HL-60 (cell line): ENCODE measurements at regions not wholly inside any gene's neighbourhood (a gene's known extent, or its start where the extent isn't known, plus 50 kb on each side); places are given as distances from the start of the nearest gene placed in this dataset.
"Not testable (repeated sequence)": the region's sequence is repeated elsewhere in the genome, so short reads cannot be mapped to it uniquely, and the experiment has no call there.

ENCODE experiments used
- DNase-seq, 2 experiments: peaks; one replicate each; pipeline ENCODE4 v3.0.0-alpha.2; 2010 to 2020; ENCODE audit warnings: low read depth in 1 of 2, low spot score in 1 of 2
- H3K27ac ChIP-seq: fragments of 250-450 bp; sonication (Bioruptor Pico); replicated peaks from 2 replicates; pipeline ENCODE4 v1.5.1; 2020; ENCODE audit warnings: mild to moderate bottlenecking, moderate library complexity
- H3K27me3 ChIP-seq: fragments of 250-450 bp; sonication (Bioruptor Pico); 2 replicates; pipeline ENCODE4 v1.5.1; 2021; ENCODE audit warnings: mild to moderate bottlenecking, moderate library complexity; ENCODE audit not compliant: insufficient read depth, poor library complexity, severe bottlenecking
- H3K4me3 ChIP-seq: replicated peaks from 2 replicates; pipeline ENCODE4 v1.5.1; 2011; ENCODE audit warnings: mild to moderate bottlenecking, control low read depth, low read length; ENCODE audit not compliant: insufficient read depth
- GABPA ChIP-seq: IDR thresholded peaks from 2 replicates; pipeline ENCODE4 v1.6.1; 2012; ENCODE audit warnings: low read depth
- POLR2AphosphoS5 ChIP-seq: IDR thresholded peaks from 2 replicates; pipeline ENCODE4 v1.6.1; 2012; ENCODE audit warnings: low read depth
- SPI1 ChIP-seq: IDR thresholded peaks from 2 replicates; pipeline ENCODE4 v1.6.1; 2012; ENCODE audit warnings: low read depth, mild to moderate bottlenecking, borderline replicate concordance
- TF ChIP-seq, protein P1 (sequence below): IDR thresholded peaks from one replicate; pipeline ENCODE4 v1.5.1; 2011; ENCODE audit warnings: low read length, control low read depth, inconsistent platforms; ENCODE audit not compliant: insufficient read depth
- TF ChIP-seq, protein P2 (sequence below): IDR thresholded peaks from 2 replicates; pipeline ENCODE4 v1.6.1; 2012; ENCODE audit warnings: low read depth; ENCODE audit not compliant: insufficient replicate concordance

GRCh38 chr9:30065888-30066287 is 2318.6 kb upstream of the ACO1 start:
- TF ChIP-seq POLR2AphosphoS5 (no peak), GABPA (no peak), SPI1 (no peak)
- TF ChIP-seq, protein P1, sequence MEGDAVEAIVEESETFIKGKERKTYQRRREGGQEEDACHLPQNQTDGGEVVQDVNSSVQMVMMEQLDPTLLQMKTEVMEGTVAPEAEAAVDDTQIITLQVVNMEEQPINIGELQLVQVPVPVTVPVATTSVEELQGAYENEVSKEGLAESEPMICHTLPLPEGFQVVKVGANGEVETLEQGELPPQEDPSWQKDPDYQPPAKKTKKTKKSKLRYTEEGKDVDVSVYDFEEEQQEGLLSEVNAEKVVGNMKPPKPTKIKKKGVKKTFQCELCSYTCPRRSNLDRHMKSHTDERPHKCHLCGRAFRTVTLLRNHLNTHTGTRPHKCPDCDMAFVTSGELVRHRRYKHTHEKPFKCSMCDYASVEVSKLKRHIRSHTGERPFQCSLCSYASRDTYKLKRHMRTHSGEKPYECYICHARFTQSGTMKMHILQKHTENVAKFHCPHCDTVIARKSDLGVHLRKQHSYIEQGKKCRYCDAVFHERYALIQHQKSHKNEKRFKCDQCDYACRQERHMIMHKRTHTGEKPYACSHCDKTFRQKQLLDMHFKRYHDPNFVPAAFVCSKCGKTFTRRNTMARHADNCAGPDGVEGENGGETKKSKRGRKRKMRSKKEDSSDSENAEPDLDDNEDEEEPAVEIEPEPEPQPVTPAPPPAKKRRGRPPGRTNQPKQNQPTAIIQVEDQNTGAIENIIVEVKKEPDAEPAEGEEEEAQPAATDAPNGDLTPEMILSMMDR = no peak
- TF ChIP-seq, protein P2, sequence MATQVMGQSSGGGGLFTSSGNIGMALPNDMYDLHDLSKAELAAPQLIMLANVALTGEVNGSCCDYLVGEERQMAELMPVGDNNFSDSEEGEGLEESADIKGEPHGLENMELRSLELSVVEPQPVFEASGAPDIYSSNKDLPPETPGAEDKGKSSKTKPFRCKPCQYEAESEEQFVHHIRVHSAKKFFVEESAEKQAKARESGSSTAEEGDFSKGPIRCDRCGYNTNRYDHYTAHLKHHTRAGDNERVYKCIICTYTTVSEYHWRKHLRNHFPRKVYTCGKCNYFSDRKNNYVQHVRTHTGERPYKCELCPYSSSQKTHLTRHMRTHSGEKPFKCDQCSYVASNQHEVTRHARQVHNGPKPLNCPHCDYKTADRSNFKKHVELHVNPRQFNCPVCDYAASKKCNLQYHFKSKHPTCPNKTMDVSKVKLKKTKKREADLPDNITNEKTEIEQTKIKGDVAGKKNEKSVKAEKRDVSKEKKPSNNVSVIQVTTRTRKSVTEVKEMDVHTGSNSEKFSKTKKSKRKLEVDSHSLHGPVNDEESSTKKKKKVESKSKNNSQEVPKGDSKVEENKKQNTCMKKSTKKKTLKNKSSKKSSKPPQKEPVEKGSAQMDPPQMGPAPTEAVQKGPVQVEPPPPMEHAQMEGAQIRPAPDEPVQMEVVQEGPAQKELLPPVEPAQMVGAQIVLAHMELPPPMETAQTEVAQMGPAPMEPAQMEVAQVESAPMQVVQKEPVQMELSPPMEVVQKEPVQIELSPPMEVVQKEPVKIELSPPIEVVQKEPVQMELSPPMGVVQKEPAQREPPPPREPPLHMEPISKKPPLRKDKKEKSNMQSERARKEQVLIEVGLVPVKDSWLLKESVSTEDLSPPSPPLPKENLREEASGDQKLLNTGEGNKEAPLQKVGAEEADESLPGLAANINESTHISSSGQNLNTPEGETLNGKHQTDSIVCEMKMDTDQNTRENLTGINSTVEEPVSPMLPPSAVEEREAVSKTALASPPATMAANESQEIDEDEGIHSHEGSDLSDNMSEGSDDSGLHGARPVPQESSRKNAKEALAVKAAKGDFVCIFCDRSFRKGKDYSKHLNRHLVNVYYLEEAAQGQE = no peak
- Histone ChIP-seq H3K27ac (no peak overlapping the region), H3K4me3 (no peak overlapping the region), H3K27me3 (no peaks in the 10 kb centered on the region)
- no peak for DNase-seq

DNA sequence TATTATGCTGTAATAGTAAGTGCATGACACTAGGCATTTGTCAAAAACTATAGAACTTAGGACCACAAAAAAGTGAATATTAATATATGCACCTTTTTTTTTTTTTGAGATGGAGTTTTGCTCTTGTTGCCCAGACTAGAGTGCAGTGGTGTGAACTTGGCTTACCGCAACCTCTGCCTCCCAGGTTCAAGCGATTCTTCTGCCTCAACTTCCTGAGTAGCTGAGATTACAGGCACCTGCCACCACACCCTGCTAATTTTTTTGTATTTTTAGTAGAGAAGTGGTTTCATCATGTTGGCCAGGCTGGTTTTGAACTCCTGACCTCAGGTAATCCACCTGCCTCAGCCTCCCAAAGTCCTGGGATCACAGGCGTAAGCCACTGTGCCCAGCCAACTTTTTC is 2315.2 kb upstream of the ACO1 start:
- not testable (repeated sequence) for DNase-seq

DNA sequence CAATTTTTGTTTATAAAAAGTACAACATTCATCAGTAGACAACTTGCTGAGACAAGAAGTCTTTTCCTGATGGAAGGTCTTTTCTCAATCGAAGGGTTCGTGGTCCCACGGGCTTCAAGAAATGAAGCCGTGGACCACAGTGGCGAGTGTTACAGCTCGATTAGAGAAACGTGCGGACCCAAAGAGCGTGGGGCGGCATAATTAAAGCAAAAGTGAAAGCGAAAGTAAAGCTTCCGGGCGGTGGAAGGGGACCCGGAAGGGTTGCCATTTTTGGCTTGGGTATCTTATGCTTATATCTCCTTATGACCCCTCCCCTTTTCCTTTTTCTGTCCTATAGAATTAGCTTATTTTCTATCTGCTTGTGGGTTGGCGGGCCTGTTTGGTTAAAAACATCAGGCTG is 2309.4 kb upstream of the ACO1 start:
- Histone ChIP-seq H3K27me3 (no peaks in the 10 kb centered on the region), H3K27ac (no peak overlapping the region), H3K4me3 (no peak overlapping the region)
- TF ChIP-seq SPI1 (no peak), GABPA (no peak), POLR2AphosphoS5 (no peak)
- TF ChIP-seq, protein P2 = no peak
- TF ChIP-seq, protein P1 = no peak
- DNase-seq = no peak

More for the DNA sequence above, 2315.2 kb upstream of the ACO1 start:
- H3K4me3 ChIP-seq, H3K27me3 ChIP-seq, H3K27ac ChIP-seq: not testable (repeated sequence)

- DNase-seq = no peak
- H3K27ac ChIP-seq = no peak overlapping the region
- H3K27me3 ChIP-seq = no peaks in the 10 kb centered on the region
- no peak overlapping the region for H3K4me3 ChIP-seq
- TF ChIP-seq, protein P2 = no peak
- TF ChIP-seq GABPA (no peak), POLR2AphosphoS5 (no peak), SPI1 (no peak)
- TF ChIP-seq, protein P1 = no peak
Measured at GRCh38 chr9:30075451-30076199, 2308.8 kb upstream of the ACO1 start.
